HG03097 (cell line): ENCODE measurements at regions not wholly inside any gene's neighbourhood (a gene's known extent, or its start where the extent isn't known, plus 50 kb on each side); places are given as distances from the start of the nearest gene placed in this dataset.

Source experiments
- ATAC-seq: cut with Tn5 transposase; IDR thresholded peaks from one replicate; pipeline ENCODE4 v1.9.1; 2021; ENCODE audit not compliant: unreplicated experiment, low FRiP score

- no peak for ATAC-seq
Measured at GRCh38 chr5:155193029-155193428, 179.5 kb downstream of the KIF4B start.

- ATAC-seq, result no peak
Measured at GRCh38 chr5:155193483-155194107, 180.0 kb downstream of the KIF4B start.

GRCh38 chr5:155200608-155201007 lies 187.1 kb downstream of the KIF4B start:
- no peak for ATAC-seq

GRCh38 chr5:155211764-155212163 lies 198.2 kb downstream of the KIF4B start:
- ATAC-seq, result no peak

GRCh38 chr5:155222393-155222792 lies 208.8 kb downstream of the KIF4B start:
- no peak for ATAC-seq

GRCh38 chr5:155229135-155229534 lies 215.6 kb downstream of the KIF4B start:
- ATAC-seq, result no peak

- ATAC-seq, result no peak
Measured at GRCh38 chr5:155239803-155240202, 226.2 kb downstream of the KIF4B start.

GRCh38 chr5:155250596-155250995 lies 237.0 kb downstream of the KIF4B start:
- no peak for ATAC-seq

- no peak for ATAC-seq
Measured at GRCh38 chr5:155252025-155252424, 238.5 kb downstream of the KIF4B start.

GRCh38 chr5:155252717-155253116 lies 239.2 kb downstream of the KIF4B start:
- no peak for ATAC-seq

- no peak for ATAC-seq
Measured at GRCh38 chr5:155254399-155254798, 240.8 kb downstream of the KIF4B start.

- ATAC-seq, result no peak
Measured at GRCh38 chr5:155258161-155258560, 244.6 kb downstream of the KIF4B start.

- no peak for ATAC-seq
Measured at GRCh38 chr5:155259648-155260047, 246.1 kb downstream of the KIF4B start.

GRCh38 chr5:155260798-155261197 lies 247.2 kb downstream of the KIF4B start:
- ATAC-seq, result no peak

- ATAC-seq, result no peak
Measured at GRCh38 chr5:155263381-155263780, 249.8 kb downstream of the KIF4B start.

- no peak for ATAC-seq
Measured at GRCh38 chr5:155264809-155265208, 251.3 kb downstream of the KIF4B start.

GRCh38 chr5:155268770-155269425 lies 255.3 kb downstream of the KIF4B start:
- no peak for ATAC-seq

GRCh38 chr5:155270725-155271124 lies 257.2 kb downstream of the KIF4B start:
- ATAC-seq, result no peak

- no peak for ATAC-seq
Measured at GRCh38 chr5:155274484-155274883, 260.9 kb downstream of the KIF4B start.

- ATAC-seq, result no peak
Measured at GRCh38 chr5:155275222-155275621, 261.7 kb downstream of the KIF4B start.

GRCh38 chr5:155276231-155276630 lies 262.7 kb downstream of the KIF4B start:
- ATAC-seq, result no peak

- no peak for ATAC-seq
Measured at GRCh38 chr5:155278532-155278931, 265.0 kb downstream of the KIF4B start.
